Upper lobe of left lung (tissue), 6 donors: ENCODE measurements at regions not wholly inside any gene's neighbourhood (a gene's known extent, or its start where the extent isn't known, plus 50 kb on each side); places are given as distances from the start of the nearest gene placed in this dataset.

Experiments
- ATAC-seq, 2 donors: fragments of 200-7000 bp; cut with Tn5 transposase; one replicate each; pipeline ENCODE4 v1.9.1; 2022; ENCODE audit warnings: mild to moderate bottlenecking in 2 of 2, moderate library complexity in 2 of 2; ENCODE audit not compliant: low FRiP score in 2 of 2
- DNase-seq, 2 donors: peaks; one replicate each; pipeline ENCODE4 v3.0.0-alpha.2; 2019 to 2020
- H3K27ac ChIP-seq, 4 donors: fragments of 200-600 bp; sonication (generic); one replicate each; pipeline ENCODE4 v1.5.1; 2016 to 2019
- H3K27me3 ChIP-seq, 4 donors: fragments of 200-600 bp; sonication (generic); one replicate each; pipeline ENCODE4 v1.5.1; 2017 to 2019
- H3K36me3 ChIP-seq, 4 donors: fragments of 200-600 bp; sonication (generic); one replicate each; pipeline ENCODE4 v1.5.1; 2016 to 2019
- H3K4me1 ChIP-seq, 4 donors: fragments of 200-600 bp; sonication (generic); one replicate each; pipeline ENCODE4 v1.5.1; 2018 to 2019
- H3K4me3 ChIP-seq, 4 donors: fragments of 200-600 bp; sonication (generic); one replicate each; pipeline ENCODE4 v1.5.1; 2017 to 2019; ENCODE audit warnings: mild to moderate bottlenecking in 2 of 4, moderate library complexity in 1 of 4
- H3K9me3 ChIP-seq, 4 donors: fragments of 200-600 bp; sonication (generic); one replicate each; pipeline ENCODE4 v1.5.1; 2018 to 2019
- CTCF ChIP-seq, 6 experiments: fragments of 450-650 bp in 4 of 6; fragments of 200-600 bp in 2 of 6; sonication (generic) in 2 of 6; IDR thresholded peaks; one replicate each; pipeline ENCODE4 v1.5.1; 2016 to 2019; ENCODE audit warnings: antibody characterized with exemption in 6 of 6
- EP300 ChIP-seq, 4 donors: sonication (generic); formaldehyde crosslinking; IDR thresholded peaks; one replicate each; pipeline ENCODE4 v1.5.1; 2017; ENCODE audit warnings: antibody characterized with exemption in 4 of 4, control low read depth in 2 of 4
- POLR2A ChIP-seq, 4 donors: fragments of 450-650 bp; IDR thresholded peaks; one replicate each; pipeline ENCODE4 v1.5.1; 2016 to 2017; ENCODE audit warnings: antibody characterized with exemption in 4 of 4, mild to moderate bottlenecking in 2 of 4
- POLR2AphosphoS5 ChIP-seq, 2 donors: sonication (generic); formaldehyde crosslinking; IDR thresholded peaks; one replicate each; pipeline ENCODE4 v1.5.1; 2017; ENCODE audit warnings: antibody characterized with exemption in 2 of 2
- WGBS, 2 donors: methylation state at CpG; one replicate each; pipeline ENCODE4 v1.1.5; 2017 to 2018; 5-methylcytosine and 5-hydroxymethylcytosine counted together
- donor health status: DM: no; HTN: no; CAD: no; lungs with moderate emphysema.
- donor health status: DM: no; HTN: yes; CAD: no; lungs with severe emphysema.

GRCh38 chr4:81913427-81913879, 441.7 kb upstream of the RASGEF1B start:
- no peak overlapping the region for H3K27ac ChIP-seq

DNA sequence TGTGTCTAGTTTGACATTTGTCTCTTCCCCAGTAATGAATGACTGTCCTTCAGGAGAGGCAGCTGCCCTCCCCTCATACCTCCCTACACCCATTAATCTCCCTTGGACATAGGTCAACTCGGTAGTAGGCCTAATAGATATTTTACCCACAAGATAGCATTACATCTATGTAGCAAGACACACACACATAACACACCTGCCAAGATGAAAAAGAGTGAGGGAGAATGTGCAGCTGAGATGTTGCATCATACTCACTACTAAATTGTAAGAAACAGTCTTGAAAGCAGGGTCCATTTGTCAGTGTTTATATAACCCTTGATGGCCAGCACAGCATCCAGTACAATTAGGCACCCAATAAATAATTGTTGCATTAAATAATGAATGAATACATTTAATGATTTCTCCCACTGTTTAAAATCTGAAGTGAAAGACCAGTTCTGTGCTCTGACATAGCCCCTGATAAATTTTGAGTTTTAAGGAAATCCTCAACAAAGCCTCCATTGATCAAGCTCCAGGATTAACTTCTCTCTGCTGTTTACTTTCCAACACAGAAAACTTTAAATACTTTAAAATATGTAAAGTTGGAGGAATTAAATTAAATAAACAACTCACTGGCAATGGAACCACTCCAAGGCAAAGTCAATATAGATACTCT, 440.8 kb upstream of the RASGEF1B start:
- no peaks in the 10 kb centered on the region for H3K9me3 ChIP-seq
- peaks cover 0 to 4% (median 0%) of the 10 kb centered on the region in 4 donors for H3K4me1 ChIP-seq
- no peak for ATAC-seq
- no peaks in the 10 kb centered on the region for H3K36me3 ChIP-seq
- no peak for DNase-seq
- TF ChIP-seq EP300 (IDR thresholded peaks at IDR 0.05) = no peak
- TF ChIP-seq POLR2A (IDR thresholded peaks at IDR 0.05) = no peak
- TF ChIP-seq POLR2AphosphoS5 (IDR thresholded peaks at IDR 0.05) = no peak
- no peak for TF ChIP-seq CTCF (IDR thresholded peaks at IDR 0.05)
- H3K27me3 ChIP-seq = no peaks in the 10 kb centered on the region
- 43 to 45% methylated on average over 1 of the region's 1 CpG for WGBS, 2 donors
- no peak overlapping the region for H3K4me3 ChIP-seq
- no peak overlapping the region for H3K27ac ChIP-seq

More at GRCh38 chr4:81913427-81913879, 441.7 kb upstream of the RASGEF1B start:
- no peak overlapping the region for H3K4me3 ChIP-seq
- WGBS, 2 donors = 23 to 26% methylated on average over 12 of the region's 12 CpGs
- no peaks in the 10 kb centered on the region for H3K27me3 ChIP-seq
- H3K9me3 ChIP-seq = no peaks in the 10 kb centered on the region
- ATAC-seq (peak; percentile 59 to 70), DNase-seq (peak in 1 of 2 donors; percentile 45)
- H3K4me1 ChIP-seq = peaks cover 0 to 4% (median 0%) of the 10 kb centered on the region in 4 donors
- no peaks in the 10 kb centered on the region for H3K36me3 ChIP-seq
- TF ChIP-seq POLR2AphosphoS5 (IDR thresholded peaks at IDR 0.05) (no peak), EP300 (IDR thresholded peaks at IDR 0.05) (no peak), POLR2A (IDR thresholded peaks at IDR 0.05) (no peak), CTCF (IDR thresholded peaks at IDR 0.05) (peak in 4 of 6 experiments; percentile 24 to 67 (median 54))

DNA sequence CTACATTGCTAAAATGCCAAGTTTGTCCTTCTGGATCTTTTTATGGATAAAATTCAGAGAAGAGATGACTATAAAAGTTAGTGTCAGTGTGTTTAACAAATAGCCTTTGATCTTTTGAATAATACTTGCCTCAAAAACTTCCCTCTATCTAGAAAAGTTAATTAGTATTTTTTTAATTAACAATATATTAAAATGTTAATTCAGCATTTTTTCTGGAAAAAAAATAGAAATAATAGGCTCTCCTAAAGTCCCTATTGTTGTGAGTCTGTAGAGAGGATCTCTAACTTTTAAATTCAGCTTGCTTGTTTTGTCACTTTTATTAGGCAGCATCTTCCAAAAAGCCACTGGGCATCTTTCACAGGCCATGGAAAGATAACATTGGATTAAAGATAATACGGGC, 435.2 kb upstream of the RASGEF1B start:
- H3K4me3 ChIP-seq = no peak overlapping the region
- no peaks in the 10 kb centered on the region for H3K27me3 ChIP-seq
- no peaks in the 10 kb centered on the region for H3K4me1 ChIP-seq
- WGBS, 2 donors = 91 to 93% methylated on average over 1 of the region's 1 CpG
- H3K36me3 ChIP-seq = no peaks in the 10 kb centered on the region
- H3K9me3 ChIP-seq = no peaks in the 10 kb centered on the region
- ATAC-seq = no peak
- H3K27ac ChIP-seq = no peak overlapping the region
- TF ChIP-seq POLR2AphosphoS5 (IDR thresholded peaks at IDR 0.05) (no peak), CTCF (IDR thresholded peaks at IDR 0.05) (no peak), POLR2A (IDR thresholded peaks at IDR 0.05) (no peak), EP300 (IDR thresholded peaks at IDR 0.05) (no peak)
- no peak for DNase-seq

GRCh38 chr4:81905971-81906370, 434.3 kb upstream of the RASGEF1B start:
- no peak for DNase-seq
- no peaks in the 10 kb centered on the region for H3K36me3 ChIP-seq
- H3K9me3 ChIP-seq = no peaks in the 10 kb centered on the region
- 42 to 48% methylated on average over 2 of the region's 2 CpGs for WGBS, 2 donors
- no peaks in the 10 kb centered on the region for H3K4me1 ChIP-seq
- TF ChIP-seq CTCF (IDR thresholded peaks at IDR 0.05) (no peak), POLR2A (IDR thresholded peaks at IDR 0.05) (no peak), EP300 (IDR thresholded peaks at IDR 0.05) (no peak), POLR2AphosphoS5 (IDR thresholded peaks at IDR 0.05) (no peak)
- no peak overlapping the region for H3K4me3 ChIP-seq
- no peak overlapping the region for H3K27ac ChIP-seq
- ATAC-seq = no peak
- no peaks in the 10 kb centered on the region for H3K27me3 ChIP-seq

DNA sequence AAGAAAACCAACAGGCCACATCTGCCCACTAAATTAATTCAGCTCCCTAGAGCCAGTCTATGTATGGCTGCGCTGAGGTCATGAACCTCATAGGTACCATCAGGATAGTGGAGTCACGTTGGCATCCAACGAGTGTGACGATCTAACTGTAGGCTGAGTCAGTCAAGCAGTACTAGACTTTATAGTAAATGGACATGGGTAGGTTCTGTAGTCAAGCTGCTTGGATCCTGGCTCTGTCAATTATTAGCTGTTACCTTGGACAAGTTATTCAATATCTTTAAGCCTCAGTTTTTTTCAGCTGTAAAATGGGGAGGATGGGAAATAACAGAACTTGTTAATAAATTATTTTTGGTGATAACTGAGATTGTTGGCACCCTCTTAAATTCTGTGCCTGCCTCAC, 432.4 kb upstream of the RASGEF1B start:
- TF ChIP-seq POLR2A (IDR thresholded peaks at IDR 0.05) (no peak), EP300 (IDR thresholded peaks at IDR 0.05) (no peak), CTCF (IDR thresholded peaks at IDR 0.05) (no peak), POLR2AphosphoS5 (IDR thresholded peaks at IDR 0.05) (no peak)
- 95 to 98% methylated on average over 4 of the region's 4 CpGs for WGBS, 2 donors
- H3K4me3 ChIP-seq = no peak overlapping the region

More for the DNA sequence above, 432.4 kb upstream of the RASGEF1B start:
- DNase-seq (no peak), ATAC-seq (no peak)
- Histone ChIP-seq H3K9me3 (no peaks in the 10 kb centered on the region), H3K36me3 (no peaks in the 10 kb centered on the region), H3K4me1 (no peaks in the 10 kb centered on the region), H3K27ac (no peak overlapping the region), H3K27me3 (no peaks in the 10 kb centered on the region)
